ENCODE measurements at regions not wholly inside any gene's neighbourhood (a gene's known extent, or its start where the extent isn't known, plus 50 kb on each side); places are given as distances from the start of the nearest gene placed in this dataset.

GRCh38 chr3:76820481-76820880 lies 219.4 kb upstream of the ROBO2 start:
- in situ Hi-C loops (cut with HindIII; ENCODE audit: low sequenced_read_pairs): no loop called here
- DNase-seq (ENCODE audit: low read depth, low spot score): no peak
- TF ChIP-seq CTCF (IDR thresholded peaks at IDR 0.05; ENCODE audit: low read depth, low read length): no peak
- H3K4me3 ChIP-seq (ENCODE audit: low read depth, low read length): no peak overlapping the region

GRCh38 chr3:76824658-76825240 lies 215.2 kb upstream of the ROBO2 start:
- no peak for DNase-seq (ENCODE audit: low read depth, low spot score)
- H3K4me3 ChIP-seq (ENCODE audit: low read depth, low read length): no peak overlapping the region
- no peak for TF ChIP-seq CTCF (IDR thresholded peaks at IDR 0.05; ENCODE audit: low read depth, low read length)
- in situ Hi-C loops (cut with HindIII; ENCODE audit: low sequenced_read_pairs): no loop called here

- in situ Hi-C loops (cut with HindIII; ENCODE audit: low sequenced_read_pairs): no loop called here
- DNase-seq (ENCODE audit: low read depth, low spot score): no peak
These were observed 213.0 kb upstream of the ROBO2 start for GRCh38 chr3:76826861-76827260.

GRCh38 chr3:76827701-76828226 lies 212.1 kb upstream of the ROBO2 start:
- no peak overlapping the region for H3K4me3 ChIP-seq (ENCODE audit: low read depth, low read length)
- TF ChIP-seq CTCF (IDR thresholded peaks at IDR 0.05; ENCODE audit: low read depth, low read length): no peak
- in situ Hi-C loops (cut with HindIII; ENCODE audit: low sequenced_read_pairs): no loop called here
- no peak for DNase-seq (ENCODE audit: low read depth, low spot score)

More at GRCh38 chr3:76826861-76827260, 213.0 kb upstream of the ROBO2 start:
- no peak for TF ChIP-seq CTCF (IDR thresholded peaks at IDR 0.05; ENCODE audit: low read depth, low read length)
- no peak overlapping the region for H3K4me3 ChIP-seq (ENCODE audit: low read depth, low read length)

GRCh38 chr3:76834657-76835056 lies 205.2 kb upstream of the ROBO2 start:
- no peak for DNase-seq (ENCODE audit: low read depth, low spot score)
- in situ Hi-C loops (cut with HindIII; ENCODE audit: low sequenced_read_pairs): no loop called here
- no peak overlapping the region for H3K4me3 ChIP-seq (ENCODE audit: low read depth, low read length)
- TF ChIP-seq CTCF (IDR thresholded peaks at IDR 0.05; ENCODE audit: low read depth, low read length): no peak

GRCh38 chr3:76841747-76842146 lies 198.2 kb upstream of the ROBO2 start:
- DNase-seq (ENCODE audit: low read depth, low spot score): no peak
- no peak overlapping the region for H3K4me3 ChIP-seq (ENCODE audit: low read depth, low read length)
- TF ChIP-seq CTCF (IDR thresholded peaks at IDR 0.05; ENCODE audit: low read depth, low read length): no peak
- in situ Hi-C loops (cut with HindIII; ENCODE audit: low sequenced_read_pairs): no loop called here
